ENCODE measurements at regions not wholly inside any gene's neighbourhood (a gene's known extent, or its start where the extent isn't known, plus 50 kb on each side); places are given as distances from the start of the nearest gene placed in this dataset.

- DNase-seq (no peak), ATAC-seq (no peak)
- Histone ChIP-seq H3K27ac (no peak overlapping the region), H3K36me3 (no peaks in the 10 kb centered on the region), H3K9me3 (no peaks in the 10 kb centered on the region), H3K4me3 (no peak overlapping the region), H3K4me1 (peaks cover 0 to 15% (median 3%) of the 10 kb centered on the region in 12 donors), H3K27me3 (peaks cover 0 to 5% (median 0%) of the 10 kb centered on the region in 9 donors)
- intact Hi-C loops (cut with DNase I) = no loop called here
- 82 to 89% (median 85%) methylated on average over 15 of the region's 15 CpGs for WGBS, 4 donors
- TF ChIP-seq CTCF (IDR thresholded peaks at IDR 0.05) (no peak), POLR2A (IDR thresholded peaks at IDR 0.05) (no peak)
These were observed 110.7 kb upstream of the SDK2 start for GRCh38 chr17:73754886-73755400.

- H3K27ac ChIP-seq = no peak overlapping the region
- intact Hi-C loops (cut with DNase I) = no loop called here
- ATAC-seq = no peak
- H3K9me3 ChIP-seq = no peaks in the 10 kb centered on the region
- 52 to 72% (median 61%) methylated on average over 8 to 12 of the region's 12 CpGs for WGBS, 4 donors
- TF ChIP-seq CTCF (IDR thresholded peaks at IDR 0.05) (no peak), POLR2A (IDR thresholded peaks at IDR 0.05) (no peak)
- peaks cover 0 to 7% (median 0%) of the 10 kb centered on the region in 9 donors for H3K27me3 ChIP-seq
- no peak for DNase-seq
- H3K36me3 ChIP-seq = no peaks in the 10 kb centered on the region
- H3K4me1 ChIP-seq = peaks cover 0 to 21% (median 6%) of the 10 kb centered on the region in 12 donors
- H3K4me3 ChIP-seq = no peak overlapping the region
These were observed 113.2 kb upstream of the SDK2 start for GRCh38 chr17:73757420-73757819.

- intact Hi-C loops (cut with DNase I) = no loop called here
- Histone ChIP-seq H3K36me3 (no peaks in the 10 kb centered on the region), H3K9me3 (no peaks in the 10 kb centered on the region), H3K27me3 (peaks cover 0 to 7% (median 0%) of the 10 kb centered on the region in 9 donors), H3K4me3 (no peak overlapping the region), H3K27ac (no peak overlapping the region), H3K4me1 (peaks cover 0 to 22% (median 8%) of the 10 kb centered on the region in 12 donors)
- TF ChIP-seq POLR2A (IDR thresholded peaks at IDR 0.05) (no peak), CTCF (IDR thresholded peaks at IDR 0.05) (no peak)
- WGBS, 4 donors = 50 to 58% (median 56%) methylated on average over 7 of the region's 7 CpGs
- ATAC-seq (no peak), DNase-seq (no peak)
These were observed 114.0 kb upstream of the SDK2 start for GRCh38 chr17:73758245-73758644.

GRCh38 chr17:73759324-73759723, 115.1 kb upstream of the SDK2 start:
- Histone ChIP-seq H3K27me3 (peaks cover 0 to 3% (median 0%) of the 10 kb centered on the region in 9 donors), H3K36me3 (no peaks in the 10 kb centered on the region), H3K4me3 (no peak overlapping the region), H3K27ac (peak overlapping the region in 1 of 12 donors; percentile 61), H3K4me1 (peaks cover 0 to 22% (median 8%) of the 10 kb centered on the region in 12 donors), H3K9me3 (no peaks in the 10 kb centered on the region)
- intact Hi-C loops (cut with DNase I) = no loop called here
- no peak for TF ChIP-seq CTCF (IDR thresholded peaks at IDR 0.05)
- TF ChIP-seq POLR2A (IDR thresholded peaks at IDR 0.05) = no peak
- no peak for DNase-seq
- 69 to 76% (median 70%) methylated on average over 8 of the region's 8 CpGs for WGBS, 4 donors
- no peak for ATAC-seq
